Stimulated activated naive CD4-positive, alpha-beta T cell (primary cell): ENCODE measurements at regions not wholly inside any gene's neighbourhood (a gene's known extent, or its start where the extent isn't known, plus 50 kb on each side); places are given as distances from the start of the nearest gene placed in this dataset.
A peak's percentile ranks its signal among the peaks of the same experiment; 100 is the strongest.

Experiments
- DNase-seq, 6 experiments: peaks; one replicate each; lab custom pipeline; 2025; lab: John Stamatoyannopoulos, UW

- DNase-seq: no peak
Measured at GRCh38 chr6:16852671-16853070, 91.4 kb upstream of the ATXN1 start.

GRCh38 chr6:16851758-16852157 lies 90.5 kb upstream of the ATXN1 start:
- DNase-seq: no peak

GRCh38 chr6:16851044-16851540 lies 89.8 kb upstream of the ATXN1 start:
- no peak for DNase-seq

GRCh38 chr6:16850681-16851026 lies 89.4 kb upstream of the ATXN1 start:
- no peak for DNase-seq

GRCh38 chr6:16849988-16850680 lies 88.9 kb upstream of the ATXN1 start:
- DNase-seq: no peak

GRCh38 chr6:16849280-16849987 lies 88.2 kb upstream of the ATXN1 start:
- peak in 1 of 6 experiments; percentile 11 for DNase-seq

GRCh38 chr6:16846399-16846778 lies 85.1 kb upstream of the ATXN1 start:
- no peak for DNase-seq

GRCh38 chr6:16844183-16844582 lies 82.9 kb upstream of the ATXN1 start:
- no peak for DNase-seq

- DNase-seq: no peak
Measured at GRCh38 chr6:16842676-16843075, 81.4 kb upstream of the ATXN1 start.

- DNase-seq: no peak
Measured at GRCh38 chr6:16841241-16841640, 80.0 kb upstream of the ATXN1 start.

- DNase-seq: no peak
Measured at GRCh38 chr6:16840725-16841124, 79.5 kb upstream of the ATXN1 start.

GRCh38 chr6:16840291-16840690 lies 79.0 kb upstream of the ATXN1 start:
- no peak for DNase-seq

- DNase-seq: no peak
Measured at GRCh38 chr6:16839631-16840179, 78.4 kb upstream of the ATXN1 start.

- no peak for DNase-seq
Measured at GRCh38 chr6:16837217-16837972, 76.1 kb upstream of the ATXN1 start.

GRCh38 chr6:16836144-16836981 lies 75.1 kb upstream of the ATXN1 start:
- no peak for DNase-seq

- DNase-seq: no peak
Measured at GRCh38 chr6:16834242-16834641, 73.0 kb upstream of the ATXN1 start.

GRCh38 chr6:16832721-16833120 lies 71.5 kb upstream of the ATXN1 start:
- DNase-seq: no peak

- DNase-seq: no peak
Measured at GRCh38 chr6:16832043-16832567, 70.8 kb upstream of the ATXN1 start.

GRCh38 chr6:16831136-16831535 lies 69.9 kb upstream of the ATXN1 start:
- no peak for DNase-seq

- no peak for DNase-seq
Measured at GRCh38 chr6:16828058-16828457, 66.8 kb upstream of the ATXN1 start.

- no peak for DNase-seq
Measured at GRCh38 chr6:16827627-16828026, 66.4 kb upstream of the ATXN1 start.
